GM19452 (cell line): ENCODE measurements at regions not wholly inside any gene's neighbourhood (a gene's known extent, or its start where the extent isn't known, plus 50 kb on each side); places are given as distances from the start of the nearest gene placed in this dataset.

Experiments used
- ATAC-seq: cut with Tn5 transposase; IDR thresholded peaks from one replicate; pipeline ENCODE4 v1.9.1; 2021; ENCODE audit not compliant: unreplicated experiment

DNA sequence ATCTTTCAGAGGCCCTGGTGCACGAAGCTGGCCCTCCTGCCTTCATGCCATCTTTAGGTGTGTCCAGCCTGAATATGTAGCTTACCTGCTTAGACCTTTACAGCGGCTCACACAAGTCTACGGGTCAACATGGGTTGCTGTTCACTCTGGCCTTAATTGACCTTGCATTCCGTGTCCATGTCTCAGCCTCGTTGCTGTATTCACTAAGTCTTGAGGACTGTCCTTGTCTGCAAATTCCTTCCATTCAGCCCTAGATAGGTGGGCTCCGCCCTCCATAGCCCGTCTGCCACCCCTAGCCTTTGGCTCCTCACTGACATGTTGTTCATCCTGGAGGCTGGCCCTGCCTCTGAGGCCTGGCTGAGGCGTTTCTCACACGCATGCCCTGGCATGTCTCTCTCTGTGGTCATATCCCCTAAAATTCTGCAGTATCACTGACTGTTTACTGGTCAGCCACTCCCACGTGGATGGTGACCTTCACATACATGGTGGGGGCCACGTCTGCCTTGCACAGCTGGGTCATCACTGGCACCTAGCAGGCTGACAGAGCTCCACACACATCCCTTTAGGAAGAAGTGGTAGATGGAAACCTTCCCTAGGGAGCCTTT, 394.1 kb upstream of the MKI67 start:
- no peak for ATAC-seq

DNA sequence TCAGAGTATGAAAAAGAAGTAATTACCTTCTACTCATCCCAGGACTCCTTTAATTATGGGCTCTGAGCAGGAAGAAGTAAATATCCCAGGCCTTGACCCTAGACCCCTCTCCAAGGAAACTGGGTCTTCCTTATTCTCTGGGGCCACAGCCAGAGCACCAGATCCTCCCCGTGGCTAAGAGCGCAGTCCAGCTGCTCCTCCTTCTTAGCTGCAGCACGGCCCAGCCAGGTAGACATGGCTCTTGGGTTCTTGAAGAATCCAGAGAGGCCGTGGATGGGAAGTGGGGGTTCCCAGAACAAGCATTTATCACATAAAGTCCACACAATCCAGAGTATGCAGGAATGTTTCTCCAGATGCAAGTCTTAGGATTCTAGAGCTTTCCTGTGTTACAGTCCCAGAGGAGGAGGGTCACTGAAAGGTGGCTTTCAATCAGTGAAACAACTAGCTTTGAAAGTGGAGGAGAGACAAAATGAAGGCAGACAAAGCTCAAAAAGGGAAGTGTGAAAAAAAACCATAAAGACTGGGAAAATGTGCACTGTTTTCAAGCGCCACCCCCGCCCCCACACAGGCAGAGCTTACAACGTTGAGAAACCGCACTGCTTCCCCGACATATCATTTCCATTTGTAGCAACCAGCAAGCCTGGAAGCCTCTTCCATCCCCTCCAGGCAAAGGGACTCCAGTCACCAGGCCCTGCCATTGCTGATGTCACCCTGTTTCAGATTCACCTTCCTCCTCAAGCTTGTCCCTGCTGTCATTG, 396.5 kb upstream of the MKI67 start:
- no peak for ATAC-seq

DNA sequence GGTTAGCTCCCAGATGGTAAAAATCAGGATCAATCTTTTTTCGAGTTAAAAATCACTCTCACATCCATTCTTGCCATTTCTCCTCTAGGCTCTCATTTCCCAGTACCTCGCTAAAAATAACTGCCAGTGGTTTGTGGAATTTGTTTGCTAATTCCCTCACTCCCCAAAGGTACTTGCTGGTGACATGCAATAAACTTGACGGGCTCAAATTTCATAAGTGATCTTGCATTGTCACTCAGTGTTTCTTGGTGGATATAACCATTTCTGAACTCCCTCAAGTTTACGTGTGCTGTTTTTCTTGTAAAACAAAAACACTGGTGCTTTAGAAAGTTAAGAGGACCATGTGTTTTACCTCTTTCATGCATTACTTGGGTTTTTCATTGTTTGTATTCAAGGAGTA, 399.2 kb upstream of the MKI67 start:
- no peak for ATAC-seq

DNA sequence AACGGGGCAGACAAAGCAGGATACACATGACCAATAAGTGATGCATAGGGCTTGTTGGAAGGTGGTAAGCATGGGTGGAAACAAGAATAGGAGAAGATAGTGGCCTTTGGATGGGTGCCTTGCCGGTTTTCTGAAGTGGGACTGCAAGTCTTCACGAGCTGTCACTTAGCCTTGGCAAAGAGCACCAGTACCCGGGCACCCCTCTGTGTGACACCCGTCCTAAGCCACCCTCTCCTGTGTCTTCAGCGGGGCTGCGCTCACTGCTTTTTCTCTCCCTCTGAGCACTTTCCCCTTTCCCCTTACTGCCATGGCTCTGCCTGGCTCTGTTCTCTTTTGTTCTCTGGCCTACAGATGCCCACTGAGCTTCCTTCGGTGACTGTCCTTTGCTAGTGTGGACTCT, 399.7 kb upstream of the MKI67 start:
- ATAC-seq: no peak

DNA sequence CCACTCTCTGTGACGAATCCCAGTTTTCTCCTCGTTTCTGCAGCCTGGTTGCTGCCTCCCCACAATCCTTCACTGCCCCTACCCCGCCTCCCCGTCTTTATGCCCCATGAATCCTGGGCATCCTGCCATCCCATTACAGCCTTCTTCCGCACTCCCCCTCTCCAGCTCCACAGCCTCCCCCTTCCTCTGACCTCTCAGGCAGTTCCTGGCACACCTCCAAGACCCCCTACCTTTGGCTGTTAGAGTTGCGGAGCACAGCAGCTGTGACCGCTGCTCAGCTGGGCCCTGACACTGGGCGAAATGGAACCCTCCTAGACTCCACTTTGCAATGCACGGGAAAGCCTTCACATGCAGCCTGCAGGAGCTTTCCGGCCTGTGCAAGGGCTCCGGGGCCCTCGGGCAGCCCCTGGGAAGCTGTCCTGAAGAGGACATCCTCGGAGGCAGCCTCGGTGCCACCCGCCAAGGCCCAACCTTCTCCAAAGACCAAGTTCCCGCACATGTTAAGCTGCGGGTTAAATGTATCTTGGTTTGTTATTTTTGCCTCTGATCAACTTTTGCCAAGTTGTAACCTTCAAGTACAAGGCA, 400.7 kb upstream of the MKI67 start:
- no peak for ATAC-seq

DNA sequence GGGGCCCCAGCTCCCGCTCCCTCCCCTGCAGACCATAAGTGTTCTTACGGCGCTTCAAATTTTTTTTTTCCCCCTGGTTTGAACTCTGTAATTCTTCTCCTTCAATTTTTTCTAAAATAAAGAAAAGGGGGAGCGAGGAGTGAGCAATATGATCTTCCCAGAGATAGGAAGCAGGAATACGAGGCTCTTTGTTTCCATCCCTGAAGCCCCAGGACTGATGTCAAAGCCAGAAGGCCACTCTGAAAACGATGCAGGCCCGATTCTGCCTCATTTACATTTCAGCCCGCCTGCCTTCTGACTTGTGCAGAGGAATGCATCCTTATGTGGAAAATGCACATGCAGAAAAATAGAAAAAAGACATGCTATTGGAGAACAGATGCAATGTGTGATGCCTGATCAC, 401.5 kb upstream of the MKI67 start:
- ATAC-seq: no peak

DNA sequence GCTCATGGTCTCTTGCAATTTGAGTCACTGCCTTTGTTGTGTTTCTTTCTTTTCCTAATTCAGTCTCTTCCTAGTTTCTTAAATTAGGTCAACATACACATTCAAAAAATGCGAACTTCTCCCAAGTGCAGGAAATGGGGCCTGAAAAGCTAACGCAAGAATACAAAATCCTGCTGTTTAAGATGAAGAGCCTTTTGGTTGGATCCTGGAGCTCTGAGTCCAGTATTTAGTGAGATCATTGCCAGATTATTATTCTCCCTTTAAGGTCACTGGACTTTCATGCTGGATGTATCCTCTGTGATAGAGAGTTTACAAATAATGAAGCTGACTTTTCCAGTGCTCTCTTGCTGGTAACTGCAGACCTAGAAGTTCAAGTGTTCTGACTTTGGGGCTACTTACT, 401.9 kb upstream of the MKI67 start:
- ATAC-seq: no peak

DNA sequence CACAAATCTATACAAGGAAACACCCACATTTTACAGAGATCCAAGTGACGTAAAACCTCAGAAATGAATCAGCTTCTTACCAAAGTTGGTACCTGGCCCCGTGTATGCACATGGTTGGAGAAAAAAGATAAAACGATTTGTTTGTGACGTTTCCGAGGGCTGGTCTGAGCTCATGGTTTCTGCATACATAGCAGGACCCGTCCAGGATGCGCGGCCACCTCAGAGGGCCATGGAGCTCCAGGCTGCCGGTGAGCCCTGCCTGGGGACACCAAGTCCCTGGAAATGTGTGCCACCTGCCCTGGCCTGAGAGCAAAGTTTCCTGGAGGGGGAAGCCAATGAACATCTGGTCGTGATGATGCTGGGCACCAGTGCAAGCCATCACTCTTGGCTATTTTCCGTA, 402.6 kb upstream of the MKI67 start:
- ATAC-seq: no peak

DNA sequence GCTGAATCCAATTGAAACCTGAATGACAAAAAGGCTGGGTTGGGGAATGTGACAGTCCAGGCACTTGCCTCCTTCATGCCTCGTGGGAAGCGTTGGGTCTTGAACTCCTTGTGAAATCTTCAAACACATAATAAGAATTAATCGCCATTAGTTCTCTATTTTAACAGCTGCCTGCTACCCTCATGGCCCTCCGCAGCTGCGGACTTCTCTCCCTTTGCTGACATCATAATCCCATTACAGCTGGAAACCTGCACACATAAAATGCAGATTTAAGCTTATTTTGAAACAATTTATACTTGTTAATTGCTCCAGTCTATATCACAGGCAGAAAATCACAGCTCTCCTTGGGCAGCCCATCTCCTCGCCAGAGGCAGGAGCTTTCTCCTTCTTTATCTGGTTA, 403.0 kb upstream of the MKI67 start:
- no peak for ATAC-seq

DNA sequence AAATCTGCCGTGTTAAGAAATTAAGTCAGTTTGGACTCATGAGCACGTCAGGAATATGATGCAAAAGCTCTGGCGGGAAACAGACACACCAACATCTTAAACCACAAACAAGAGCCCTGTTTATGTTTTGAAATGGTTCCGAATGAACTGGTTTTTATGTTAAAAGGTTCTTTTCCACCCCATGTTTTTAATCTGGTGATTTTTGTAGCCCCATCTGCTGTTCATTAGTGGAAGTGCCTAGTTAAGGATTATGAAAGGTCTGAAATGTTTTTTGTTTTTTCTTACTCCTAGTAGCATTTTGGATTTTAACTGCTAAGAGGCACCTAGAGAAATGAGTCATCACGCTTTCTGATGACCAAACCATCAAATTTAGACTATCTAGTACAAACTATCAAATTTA, 404.1 kb upstream of the MKI67 start:
- no peak for ATAC-seq

DNA sequence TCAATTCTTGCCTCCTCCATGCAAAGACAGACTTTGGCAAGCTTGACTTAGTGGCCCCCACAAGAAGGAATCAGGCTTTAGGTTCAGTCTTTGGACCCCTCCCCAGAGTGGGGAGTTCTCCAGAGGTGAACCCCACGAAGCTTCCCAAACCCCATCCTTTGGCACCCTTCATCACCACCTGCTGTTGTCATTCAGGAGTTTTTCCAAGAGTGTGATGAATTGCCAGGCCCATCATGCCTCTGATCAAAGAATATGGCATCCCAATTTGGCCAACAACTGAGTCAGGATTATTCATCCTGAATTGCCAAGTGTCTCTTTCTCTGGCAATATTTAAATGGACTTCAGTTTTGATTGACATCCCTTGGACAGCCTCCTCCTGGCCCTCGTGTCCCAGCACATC, 404.7 kb upstream of the MKI67 start:
- no peak for ATAC-seq

DNA sequence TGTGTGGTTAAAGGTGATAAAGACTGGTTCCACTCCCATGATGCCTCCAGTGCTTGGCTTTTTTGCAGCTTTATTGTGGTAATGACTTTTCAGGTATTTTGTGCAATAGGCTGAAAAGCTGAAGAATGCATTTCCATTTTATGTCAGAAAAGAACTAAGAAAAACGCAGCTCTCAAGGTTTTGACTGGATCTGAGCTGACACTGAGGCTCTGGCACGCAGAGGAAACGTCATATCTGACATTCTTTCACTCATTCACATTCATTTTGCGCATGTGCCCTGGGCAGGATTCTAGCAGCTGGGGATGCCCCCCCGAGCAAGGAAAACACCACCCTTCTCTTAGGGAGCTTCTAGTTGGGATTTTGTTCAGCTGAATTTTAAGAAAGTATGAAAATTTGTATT, 408.5 kb upstream of the MKI67 start:
- no peak for ATAC-seq

DNA sequence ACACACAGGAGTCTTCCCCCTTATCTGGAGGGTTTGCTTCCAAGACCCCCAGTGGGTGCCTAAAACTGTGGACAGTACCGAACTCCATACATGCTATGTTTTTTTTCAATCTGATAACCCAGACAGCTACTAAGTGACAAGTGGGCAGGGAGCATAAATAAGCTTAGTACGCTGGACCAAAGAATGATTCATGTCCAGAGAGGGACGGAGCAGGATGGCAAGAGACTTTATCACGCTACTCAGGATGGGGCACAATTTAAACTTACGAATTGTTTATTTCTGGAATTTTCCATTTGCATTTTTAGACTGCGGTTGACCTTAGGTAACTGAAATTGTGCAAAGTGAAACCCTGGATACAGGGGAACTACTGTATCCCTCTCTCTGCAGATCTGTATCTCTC, 410.0 kb upstream of the MKI67 start:
- no peak for ATAC-seq

DNA sequence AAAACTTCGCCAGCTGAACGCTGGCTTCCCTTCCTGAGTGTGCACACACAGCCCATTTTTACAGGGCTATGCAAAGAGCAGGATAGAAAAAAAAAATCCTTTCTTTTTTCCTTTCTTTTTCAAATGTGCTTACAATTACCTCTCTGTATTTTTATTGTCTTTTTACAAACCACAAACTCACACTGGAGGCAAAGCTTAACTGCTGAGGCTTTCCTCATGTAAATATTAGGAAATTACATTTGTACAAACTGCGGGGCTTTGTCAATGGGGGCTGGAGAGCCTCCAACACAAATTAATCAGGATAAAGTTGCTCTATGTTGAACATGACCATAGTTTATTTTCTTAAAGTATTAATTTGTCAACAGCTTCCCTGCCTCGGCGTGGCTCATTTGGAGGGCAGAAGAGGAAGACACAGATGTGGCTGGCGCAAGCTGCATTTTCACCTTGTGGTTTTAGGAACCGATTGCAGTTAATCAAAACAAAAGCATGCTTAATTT, 411.7 kb upstream of the MKI67 start:
- ATAC-seq: no peak

DNA sequence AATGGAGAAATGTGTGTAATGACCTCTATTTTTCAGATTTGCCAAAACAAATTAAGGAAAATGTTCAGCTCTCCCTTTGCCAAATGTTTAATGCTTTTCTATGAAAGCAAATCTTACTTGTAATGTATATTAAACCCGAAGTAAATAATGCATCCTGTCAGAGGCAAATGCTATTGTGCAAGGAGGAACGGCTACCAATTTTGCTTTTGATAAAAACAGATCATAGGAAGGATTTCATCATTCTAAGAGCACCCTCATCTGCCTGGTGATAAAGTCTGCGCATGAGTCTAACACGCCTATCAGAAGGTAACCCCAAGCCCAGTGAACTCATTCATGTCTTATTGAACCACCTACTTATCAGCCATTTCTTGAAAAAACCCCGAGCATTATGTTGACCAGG, 412.4 kb upstream of the MKI67 start:
- no peak for ATAC-seq

DNA sequence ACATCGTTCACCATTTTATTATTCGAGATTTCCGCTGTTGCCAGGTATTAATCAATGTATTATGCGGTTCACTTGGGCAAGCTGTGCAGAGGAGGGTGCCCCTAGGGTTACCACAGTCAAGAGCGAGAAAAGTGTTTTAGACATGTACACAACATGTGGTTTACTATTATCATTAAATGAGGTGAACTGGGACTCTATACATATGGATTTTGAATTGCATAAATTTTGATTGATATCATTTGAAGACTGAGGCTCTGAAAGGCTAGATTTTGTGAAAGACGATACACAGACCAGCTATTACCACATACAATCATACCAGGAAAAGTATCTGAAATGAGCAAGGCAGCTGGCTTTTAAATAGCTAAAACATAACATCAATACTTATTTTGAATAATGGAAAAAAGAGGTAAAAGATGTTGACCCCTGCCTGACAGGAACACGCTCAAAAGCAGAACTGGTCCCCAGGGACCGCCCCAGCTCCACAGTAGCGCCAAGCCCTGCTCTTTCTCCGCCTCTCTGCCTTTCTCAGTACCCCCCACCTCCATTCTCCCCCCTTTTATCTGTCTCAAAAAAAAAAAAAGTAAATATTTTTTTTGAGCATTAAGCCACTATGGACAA, 413.4 kb upstream of the MKI67 start:
- ATAC-seq: no peak

DNA sequence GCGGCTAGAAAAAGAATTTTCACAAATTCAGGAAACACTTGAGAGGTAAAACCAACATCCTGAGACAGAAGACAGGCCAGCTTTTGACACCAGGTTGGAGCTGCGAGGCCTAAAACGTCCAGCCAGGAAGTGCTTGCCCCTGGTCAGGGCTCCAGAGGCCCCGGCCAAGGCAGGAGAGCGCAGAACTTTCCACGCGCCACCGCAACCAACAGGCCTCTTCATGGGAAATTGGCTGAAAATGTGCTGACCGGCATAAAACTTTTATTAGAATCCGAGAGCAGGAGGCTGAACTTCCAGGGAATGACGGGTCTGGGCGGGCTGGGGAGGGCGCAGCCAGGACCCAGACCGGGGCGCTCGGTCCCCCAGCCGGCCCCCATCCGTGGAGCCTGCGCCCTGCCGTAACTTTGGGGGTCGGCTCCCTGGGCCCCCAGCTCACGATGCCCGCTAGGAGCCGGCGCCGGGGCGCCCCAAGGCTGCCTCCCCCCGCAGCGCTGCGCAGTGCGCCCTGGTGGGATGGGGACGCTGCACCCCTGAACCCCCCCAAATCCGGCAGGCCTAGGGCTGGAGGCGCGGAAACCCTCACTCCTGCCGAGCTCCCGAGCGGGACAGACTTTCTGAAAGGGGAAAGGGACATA, 414.0 kb upstream of the MKI67 start:
- no peak for ATAC-seq

DNA sequence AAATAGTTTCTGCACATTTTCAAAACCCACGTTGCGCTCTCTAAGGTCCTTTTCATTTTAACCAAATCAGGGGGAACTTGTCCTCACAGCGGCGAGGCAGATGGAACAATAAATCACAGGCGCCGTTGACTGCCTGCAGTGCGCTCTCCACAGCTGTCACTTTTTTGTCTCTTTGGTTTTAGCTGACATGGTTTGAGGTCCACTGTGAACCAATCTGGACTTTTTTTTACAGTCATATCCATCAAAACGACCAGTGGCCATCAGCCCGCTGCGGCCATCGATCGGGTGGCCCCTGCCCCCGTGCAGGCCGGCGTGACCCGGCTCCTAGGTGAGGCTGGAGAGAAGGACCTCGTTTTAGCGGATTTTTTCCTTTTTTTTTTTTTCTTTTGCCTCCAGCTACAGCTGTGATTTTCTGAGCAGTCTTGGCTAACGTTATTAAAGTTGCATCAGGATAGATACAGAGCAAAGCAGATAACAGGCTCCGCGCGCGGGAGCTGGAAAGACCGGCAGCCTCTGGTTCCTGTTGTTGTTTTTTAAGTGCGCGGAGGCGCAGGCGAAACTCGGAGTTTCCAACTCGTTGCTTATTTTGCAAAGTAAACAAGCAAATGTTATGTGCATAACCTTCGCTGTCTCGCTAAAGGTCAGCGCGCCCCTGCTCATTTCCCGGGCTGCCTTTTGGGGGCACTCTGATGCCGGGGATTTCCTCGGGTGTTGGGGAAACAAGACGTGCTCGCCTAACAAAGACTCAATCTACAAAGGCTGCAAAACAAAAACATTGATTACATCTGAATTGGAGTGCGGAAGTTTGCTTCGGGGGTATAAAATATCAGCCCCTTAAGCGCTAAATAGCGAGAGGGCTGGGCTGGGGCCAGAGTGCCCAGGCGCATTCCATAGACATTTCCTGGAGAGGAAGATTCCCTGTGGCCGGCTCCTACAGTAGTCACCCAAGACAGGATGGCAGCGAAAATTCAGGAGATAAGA, 414.8 kb upstream of the MKI67 start:
- ATAC-seq: no peak

DNA sequence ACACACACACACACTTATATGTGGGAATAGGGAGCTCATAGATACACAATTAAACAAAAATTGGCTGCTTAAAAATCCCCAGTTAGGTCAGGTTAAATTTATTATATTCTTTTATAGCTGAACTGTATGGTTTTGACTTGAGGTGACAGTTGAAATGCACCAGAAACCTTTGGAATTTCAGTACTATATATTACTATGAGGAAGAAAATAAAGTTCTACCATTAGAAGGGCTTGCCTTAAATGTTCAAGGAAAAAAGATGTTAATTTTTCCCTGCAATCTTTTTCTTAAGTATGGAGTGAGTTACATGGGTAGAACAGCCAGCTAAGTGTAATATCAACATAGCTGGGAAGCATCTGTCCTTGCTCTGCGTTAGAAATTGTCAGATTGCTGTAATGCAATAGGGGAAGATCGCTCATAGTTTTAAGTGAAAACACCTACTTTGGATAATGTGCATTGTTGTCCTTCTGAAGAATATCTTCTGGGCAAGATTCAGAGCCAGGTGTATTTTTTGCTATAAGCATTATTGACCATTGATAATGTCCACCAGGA, 415.8 kb upstream of the MKI67 start:
- no peak for ATAC-seq

DNA sequence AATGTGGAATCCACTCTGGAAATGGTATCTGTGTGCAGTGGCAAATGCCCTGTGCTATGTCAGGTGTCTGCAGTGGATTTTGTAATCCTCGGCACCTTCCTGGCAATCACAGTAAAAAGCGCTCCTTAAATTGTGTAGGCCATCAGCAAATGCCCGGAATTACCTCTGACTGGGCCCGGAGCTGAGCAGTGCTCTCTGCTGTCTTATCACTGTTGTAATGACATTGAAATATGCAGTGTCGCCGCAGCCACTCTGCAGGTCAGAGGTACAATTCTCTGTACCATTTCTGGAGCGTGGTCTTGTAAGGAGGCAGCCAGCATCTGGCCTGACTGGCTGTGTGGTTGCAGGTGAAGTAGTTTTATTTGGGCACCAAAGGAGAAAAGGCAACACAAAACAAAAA, 416.4 kb upstream of the MKI67 start:
- ATAC-seq: no peak
